Ovary (tissue), 7 donors: ENCODE measurements at regions not wholly inside any gene's neighbourhood (a gene's known extent, or its start where the extent isn't known, plus 50 kb on each side); places are given as distances from the start of the nearest gene placed in this dataset.

Source experiments
- DNase-seq, 5 donors: peaks; one replicate each; pipeline ENCODE4 v3.0.0-alpha.2; 2019 to 2020
- H3K27ac ChIP-seq, 2 donors: fragments of 200-600 bp; one replicate each; pipeline versions ENCODE4 v1.5.1 to v1.8.0; 2019 to 2022
- H3K27me3 ChIP-seq: fragments of 200-600 bp; one replicate; pipeline ENCODE4 v1.8.0; 2022
- H3K36me3 ChIP-seq: fragments of 200-600 bp; sonication (generic); one replicate; pipeline ENCODE4 v1.5.1; 2019
- H3K4me1 ChIP-seq: one replicate; pipeline ENCODE4 v1.8.1; 2013; ENCODE audit warnings: mild to moderate bottlenecking, moderate library complexity; ENCODE audit not compliant: insufficient read depth
- H3K4me3 ChIP-seq: fragments of 200-600 bp; sonication (generic); one replicate; pipeline ENCODE4 v1.5.1; 2017
- H3K9me3 ChIP-seq, 2 donors: fragments of 200-600 bp in 1 of 2; sonication (generic) in 1 of 2; one replicate each; pipeline versions ENCODE4 v1.5.1 to v1.8.1; 2013 to 2019; ENCODE audit warnings: mild to moderate bottlenecking in 1 of 2, moderate library complexity in 1 of 2
- CTCF ChIP-seq, 3 donors: fragments of 450-650 bp in 2 of 3; fragments of 200-600 bp in 1 of 3; IDR thresholded peaks; one replicate each; pipeline versions ENCODE4 v1.5.1 to v1.8.0; 2016 to 2022; ENCODE audit warnings: antibody characterized with exemption in 3 of 3, mild to moderate bottlenecking in 1 of 3
- EP300 ChIP-seq: sonication (generic); formaldehyde crosslinking; IDR thresholded peaks from one replicate; pipeline ENCODE4 v1.6.1; 2017; ENCODE audit warnings: antibody characterized with exemption
- POLR2A ChIP-seq: fragments of 450-650 bp; IDR thresholded peaks from one replicate; pipeline ENCODE4 v1.6.1; 2017; ENCODE audit warnings: antibody characterized with exemption, mild to moderate bottlenecking, moderate library complexity
- WGBS, 3 donors: extraction: QIAGEN DNeasy Blood & Tissue Kit in 1 of 3; methylation state at CpG; one replicate each; pipeline versions ENCODE4 v1.1.5 to v1.1.7; 2013 to 2017; 5-methylcytosine and 5-hydroxymethylcytosine counted together
- intact Hi-C, 4 donors: fragments of 100-400 bp; cut with DNase I; formaldehyde crosslinking; loops; one replicate each; pipeline versions ENCODE4 v1.11.0 to v1.15.1; 2022 to 2023
- donor health status: DM: no; HTN: no; CAD: no; lungs with moderate emphysema.
- donor health status: DM: no; HTN: no; CAD: no.
- donor health status: Bipolar disorder and iron deficiency.
- donor health status: DM: no; HTN: no; CAD: no.
- donor health status: DM: yes; HTN: yes; CAD: no.

GRCh38 chr2:193502363-193503035 is 1307.8 kb upstream of the TMEFF2 start:
- no peak for DNase-seq
- Histone ChIP-seq H3K27me3 (no peaks in the 10 kb centered on the region), H3K27ac (no peak overlapping the region), H3K9me3 (no peaks in the 10 kb centered on the region), H3K4me1 (no peaks in the 10 kb centered on the region), H3K36me3 (no peaks in the 10 kb centered on the region), H3K4me3 (no peak overlapping the region)
- WGBS, 3 donors = 89 to 91% (median 91%) methylated on average over 37 to 42 of the region's 42 CpGs
- no peak for TF ChIP-seq CTCF (IDR thresholded peaks at IDR 0.05)
- no peak for TF ChIP-seq POLR2A
- no peak for TF ChIP-seq EP300
- intact Hi-C loops = no loop called here

GRCh38 chr2:193496786-193497185 is 1302.1 kb upstream of the TMEFF2 start:
- no peak for DNase-seq
- H3K4me3 ChIP-seq = no peak overlapping the region
- H3K4me1 ChIP-seq = no peaks in the 10 kb centered on the region
- no peaks in the 10 kb centered on the region for H3K36me3 ChIP-seq
- H3K27me3 ChIP-seq = no peaks in the 10 kb centered on the region
- no peaks in the 10 kb centered on the region for H3K9me3 ChIP-seq
- no peak for TF ChIP-seq CTCF (IDR thresholded peaks at IDR 0.05)
- no peak for TF ChIP-seq POLR2A
- TF ChIP-seq EP300 = no peak
- intact Hi-C loops = no loop called here
- WGBS, 3 donors = 60 to 69% (median 64%) methylated on average over 2 of the region's 2 CpGs
- no peak overlapping the region for H3K27ac ChIP-seq

GRCh38 chr2:193482557-193482956 is 1287.8 kb upstream of the TMEFF2 start:
- DNase-seq = no peak
- Histone ChIP-seq H3K36me3 (no peaks in the 10 kb centered on the region), H3K9me3 (no peaks in the 10 kb centered on the region), H3K4me3 (no peak overlapping the region), H3K27me3 (no peaks in the 10 kb centered on the region), H3K27ac (no peak overlapping the region), H3K4me1 (no peaks in the 10 kb centered on the region)
- WGBS, 3 donors = 89 to 93% (median 93%) methylated on average over 3 of the region's 3 CpGs
- intact Hi-C loops = no loop called here
- no peak for TF ChIP-seq EP300

GRCh38 chr2:193480187-193480586 is 1285.5 kb upstream of the TMEFF2 start:
- intact Hi-C loops = no loop called here
- TF ChIP-seq EP300 (no peak), CTCF (IDR thresholded peaks at IDR 0.05) (no peak), POLR2A (no peak)
- Histone ChIP-seq H3K27ac (no peak overlapping the region), H3K9me3 (no peaks in the 10 kb centered on the region), H3K4me1 (no peaks in the 10 kb centered on the region), H3K36me3 (no peaks in the 10 kb centered on the region), H3K4me3 (no peak overlapping the region), H3K27me3 (no peaks in the 10 kb centered on the region)
- 70 to 85% (median 82%) methylated on average over 1 of the region's 1 CpG for WGBS, 3 donors
- no peak for DNase-seq

GRCh38 chr2:193476171-193476800 is 1281.6 kb upstream of the TMEFF2 start:
- Histone ChIP-seq H3K27me3 (no peaks in the 10 kb centered on the region), H3K36me3 (no peaks in the 10 kb centered on the region), H3K27ac (no peak overlapping the region), H3K9me3 (no peaks in the 10 kb centered on the region), H3K4me3 (no peak overlapping the region), H3K4me1 (no peaks in the 10 kb centered on the region)
- 70 to 75% (median 73%) methylated on average over 6 of the region's 6 CpGs for WGBS, 3 donors
- intact Hi-C loops = no loop called here
- no peak for TF ChIP-seq POLR2A
- no peak for TF ChIP-seq EP300
- TF ChIP-seq CTCF (IDR thresholded peaks at IDR 0.05) = no peak
- no peak for DNase-seq
